Testis (tissue), 2 donors: ENCODE measurements at regions not wholly inside any gene's neighbourhood (a gene's known extent, or its start where the extent isn't known, plus 50 kb on each side); places are given as distances from the start of the nearest gene placed in this dataset.

ENCODE experiments used
- POLR2A ChIP-seq: fragments of 450-650 bp; IDR thresholded peaks from one replicate; pipeline ENCODE4 v1.6.1; 2017; ENCODE audit warnings: antibody characterized with exemption, mild to moderate bottlenecking, moderate library complexity
- TF ChIP-seq, protein P1 (sequence below), 3 experiments: fragments of 450-650 bp in 2 of 3; fragments of 200-600 bp in 1 of 3; sonication (generic) in 1 of 3; IDR thresholded peaks; one replicate each; pipeline ENCODE4 v1.5.1; 2016 to 2019; ENCODE audit warnings: antibody characterized with exemption in 3 of 3, mild to moderate bottlenecking in 2 of 3, moderate library complexity in 1 of 3

- TF ChIP-seq, protein P1, sequence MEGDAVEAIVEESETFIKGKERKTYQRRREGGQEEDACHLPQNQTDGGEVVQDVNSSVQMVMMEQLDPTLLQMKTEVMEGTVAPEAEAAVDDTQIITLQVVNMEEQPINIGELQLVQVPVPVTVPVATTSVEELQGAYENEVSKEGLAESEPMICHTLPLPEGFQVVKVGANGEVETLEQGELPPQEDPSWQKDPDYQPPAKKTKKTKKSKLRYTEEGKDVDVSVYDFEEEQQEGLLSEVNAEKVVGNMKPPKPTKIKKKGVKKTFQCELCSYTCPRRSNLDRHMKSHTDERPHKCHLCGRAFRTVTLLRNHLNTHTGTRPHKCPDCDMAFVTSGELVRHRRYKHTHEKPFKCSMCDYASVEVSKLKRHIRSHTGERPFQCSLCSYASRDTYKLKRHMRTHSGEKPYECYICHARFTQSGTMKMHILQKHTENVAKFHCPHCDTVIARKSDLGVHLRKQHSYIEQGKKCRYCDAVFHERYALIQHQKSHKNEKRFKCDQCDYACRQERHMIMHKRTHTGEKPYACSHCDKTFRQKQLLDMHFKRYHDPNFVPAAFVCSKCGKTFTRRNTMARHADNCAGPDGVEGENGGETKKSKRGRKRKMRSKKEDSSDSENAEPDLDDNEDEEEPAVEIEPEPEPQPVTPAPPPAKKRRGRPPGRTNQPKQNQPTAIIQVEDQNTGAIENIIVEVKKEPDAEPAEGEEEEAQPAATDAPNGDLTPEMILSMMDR (IDR thresholded peaks at IDR 0.05) = no peak
- no peak for TF ChIP-seq POLR2A
These were observed 587.3 kb downstream of the PTPRC start for GRCh38 chr1:199226163-199226562.
